Left renal cortex interstitium (tissue), 4 donors: ENCODE measurements at regions not wholly inside any gene's neighbourhood (a gene's known extent, or its start where the extent isn't known, plus 50 kb on each side); places are given as distances from the start of the nearest gene placed in this dataset.
A peak's percentile ranks its signal among the peaks of the same experiment; 100 is the strongest.

Experiments used
- DNase-seq, 4 donors: peaks; one replicate each; pipeline ENCODE4 v3.0.0-alpha.2; 2013; ENCODE audit warnings: low read depth in 4 of 4, low spot score in 2 of 4, missing footprints in 1 of 4

DNA sequence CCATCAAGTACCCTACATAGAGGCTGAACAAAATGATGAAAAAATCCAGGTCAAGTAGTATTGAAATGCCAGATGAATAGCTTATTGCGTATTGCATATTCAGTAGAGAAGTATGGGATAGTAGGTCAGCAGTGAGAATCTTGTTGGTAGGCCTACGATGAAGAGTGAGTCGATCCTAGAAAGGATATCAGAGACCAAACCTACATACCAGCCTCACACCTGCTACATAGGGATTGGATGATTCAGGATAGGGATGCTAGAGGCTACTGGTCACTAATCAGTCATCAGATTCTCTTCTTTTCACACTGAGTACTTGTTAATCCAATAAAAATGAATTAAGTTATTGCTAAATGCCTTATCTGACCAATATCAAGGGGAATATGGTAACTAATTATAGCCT is 274.5 kb downstream of the DSEL start:
- DNase-seq: no peak

DNA sequence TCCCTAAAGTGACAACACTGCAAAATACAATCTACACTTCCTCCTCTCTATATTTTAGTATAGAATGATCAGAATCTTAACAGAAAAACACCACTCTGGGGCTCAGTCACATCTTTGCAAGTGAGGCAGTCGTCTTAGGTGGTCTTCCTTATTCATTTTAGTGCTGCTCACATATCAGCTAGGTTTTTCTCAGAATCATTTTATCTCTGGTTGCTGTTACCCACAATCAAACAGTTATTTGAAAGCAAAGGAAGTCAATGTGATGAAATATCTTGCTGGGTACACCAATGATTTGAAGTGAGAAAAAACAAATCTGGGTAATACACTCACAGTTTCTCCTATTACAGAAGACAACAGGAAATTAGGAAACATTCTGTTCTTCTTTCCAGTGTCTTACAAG is 275.2 kb downstream of the DSEL start:
- DNase-seq: no peak

- no peak for DNase-seq
Measured at GRCh38 chr18:67239826-67240225, 276.7 kb downstream of the DSEL start.

GRCh38 chr18:67232991-67233390 is 283.5 kb downstream of the DSEL start:
- no peak for DNase-seq

DNA sequence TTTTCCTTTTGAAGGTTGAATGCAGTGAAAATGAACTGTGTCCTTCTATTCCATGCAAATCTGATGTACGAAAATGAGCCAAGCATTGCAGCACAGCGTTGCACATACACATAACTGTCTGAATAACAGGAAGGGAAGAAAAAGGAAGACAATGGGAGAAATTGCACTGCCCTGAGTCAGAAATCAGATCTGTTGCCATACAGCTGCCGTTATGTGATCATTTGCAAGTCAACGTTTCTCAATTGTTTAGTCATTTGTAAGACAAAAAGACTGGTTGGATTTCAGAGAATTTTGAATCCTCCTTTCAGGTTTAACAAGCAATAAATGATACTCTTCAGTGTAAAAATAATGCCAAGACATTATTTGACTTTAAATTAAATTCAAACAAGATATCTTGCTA is 284.1 kb downstream of the DSEL start:
- no peak for DNase-seq

GRCh38 chr18:67222887-67223286 is 293.6 kb downstream of the DSEL start:
- no peak for DNase-seq

GRCh38 chr18:67219821-67220220 is 296.7 kb downstream of the DSEL start:
- DNase-seq: no peak

GRCh38 chr18:67218556-67218955 is 298.0 kb downstream of the DSEL start:
- DNase-seq: no peak

- DNase-seq: peak in 3 of 4 donors; percentile 20 to 33 (median 21)
Measured at GRCh38 chr18:67217551-67218166, 298.9 kb downstream of the DSEL start.

GRCh38 chr18:67216846-67217245 is 299.7 kb downstream of the DSEL start:
- no peak for DNase-seq

- DNase-seq: no peak
Measured at GRCh38 chr18:67215686-67216085, 300.8 kb downstream of the DSEL start.

DNA sequence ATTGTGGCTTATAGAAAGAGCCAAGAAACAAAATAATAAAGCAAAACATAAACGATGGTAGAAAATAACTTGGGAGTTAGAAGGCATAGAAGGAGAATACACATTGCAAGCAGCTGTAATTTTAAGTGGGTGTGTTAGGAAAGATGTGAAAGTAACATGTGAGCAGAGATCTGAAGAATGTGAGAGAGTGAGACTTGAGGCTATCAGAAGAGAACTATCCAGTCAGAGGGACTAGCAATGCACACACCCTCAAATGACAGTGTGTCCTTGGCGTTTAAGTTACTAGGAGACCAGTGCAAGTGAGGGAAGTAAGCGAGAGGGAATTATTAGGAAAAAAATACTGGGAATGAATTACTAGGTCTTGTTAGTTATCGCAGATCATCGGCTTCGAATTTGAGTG is 304.9 kb downstream of the DSEL start:
- DNase-seq: no peak

- no peak for DNase-seq
Measured at GRCh38 chr18:67200665-67201064, 315.9 kb downstream of the DSEL start.

- DNase-seq: peak in 3 of 4 donors; percentile 15 to 58 (median 41)
Measured at GRCh38 chr18:67199993-67200617, 316.4 kb downstream of the DSEL start.

GRCh38 chr18:67194886-67195285 is 321.6 kb downstream of the DSEL start:
- no peak for DNase-seq

GRCh38 chr18:67192535-67192934 is 324.0 kb downstream of the DSEL start:
- DNase-seq: no peak

DNA sequence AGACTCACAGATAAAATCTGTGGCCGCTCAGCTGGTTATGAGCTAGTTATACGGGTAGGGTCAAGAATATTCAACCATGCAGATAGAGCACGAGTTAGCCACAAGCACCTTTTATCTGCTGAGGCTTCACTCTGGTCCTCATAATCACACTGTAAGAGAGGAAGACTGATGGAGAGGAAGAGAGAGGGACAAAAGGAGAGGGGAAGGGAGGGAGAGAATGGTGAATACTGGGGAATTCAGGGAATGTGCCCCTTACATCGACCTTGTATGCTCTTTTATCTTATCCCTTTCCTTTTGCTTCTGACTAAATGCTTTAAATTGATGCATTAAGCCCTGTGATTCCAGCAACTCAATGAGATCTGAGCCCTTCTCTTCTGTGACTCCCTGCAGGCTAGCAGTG is 333.1 kb downstream of the DSEL start:
- no peak for DNase-seq

GRCh38 chr18:67179726-67180125 is 336.8 kb downstream of the DSEL start:
- no peak for DNase-seq

DNA sequence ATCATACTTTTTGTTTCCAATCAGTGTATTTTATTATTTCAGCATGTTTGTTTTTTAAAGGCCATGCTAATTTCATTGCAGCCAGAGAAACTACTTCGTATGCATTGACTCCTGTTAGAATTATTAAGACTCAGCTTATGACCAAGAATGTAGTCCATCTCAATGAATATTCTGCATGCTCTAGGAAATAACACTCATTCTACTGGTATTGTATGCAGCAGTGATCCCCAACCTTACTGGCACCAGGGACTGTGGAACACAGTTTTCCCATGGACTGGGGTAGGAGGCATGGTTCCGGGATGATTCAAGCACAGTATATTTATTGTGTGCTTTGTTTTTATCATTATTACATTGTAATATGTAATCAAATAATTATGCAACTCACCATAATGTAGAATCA is 356.9 kb downstream of the DSEL start:
- no peak for DNase-seq

GRCh38 chr18:67154979-67155378 is 361.5 kb downstream of the DSEL start:
- DNase-seq: no peak

- no peak for DNase-seq
Measured at GRCh38 chr18:67151366-67151765, 365.2 kb downstream of the DSEL start.

DNA sequence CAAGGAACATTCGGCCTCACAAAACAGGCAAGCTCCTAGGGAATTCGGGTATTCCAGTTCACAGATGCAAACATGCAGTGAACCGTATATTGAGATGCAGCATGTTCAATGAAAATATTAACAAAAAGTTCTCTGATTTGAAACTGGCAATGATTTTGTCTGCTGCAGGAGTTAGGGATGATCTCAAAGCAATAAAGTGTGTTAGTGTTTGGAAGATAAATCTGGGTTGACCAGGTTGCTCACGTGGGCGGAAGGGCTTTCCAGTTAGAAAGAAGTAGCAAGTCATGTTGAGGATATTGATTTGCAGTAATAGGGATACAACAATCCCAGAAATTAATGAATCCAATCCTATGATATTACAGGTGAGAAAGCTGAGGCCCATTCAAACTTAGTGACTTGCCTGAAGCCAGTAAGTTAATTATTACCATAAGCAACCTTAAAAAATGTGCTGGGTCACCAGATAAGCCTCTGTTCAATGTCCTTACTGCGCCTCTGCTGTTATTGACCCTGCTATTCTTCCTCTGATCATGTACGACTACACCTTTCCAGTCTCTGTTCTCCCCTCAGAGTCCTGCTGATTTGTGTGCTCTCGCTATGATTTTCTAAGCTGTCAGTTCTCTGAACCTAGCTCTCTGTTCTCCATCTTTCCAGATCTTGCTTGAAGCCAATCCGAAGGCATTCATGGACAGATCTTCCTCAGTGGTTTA is 370.8 kb downstream of the DSEL start:
- DNase-seq: no peak
